BJ (cell line): ENCODE measurements at regions not wholly inside any gene's neighbourhood (a gene's known extent, or its start where the extent isn't known, plus 50 kb on each side); places are given as distances from the start of the nearest gene placed in this dataset.

ENCODE experiments used
- CTCF ChIA-PET: fragments of 350-600 bp; formaldehyde crosslinking; extraction: SDS; loops from one replicate; lab custom pipeline; 2021; ENCODE audit warnings: antibody characterized with exemption, inconsistent platforms; lab: Yijun Ruan, JAX
- POLR2A ChIA-PET: fragments of 300-600 bp; sonication (Branson Sonifier 250); formaldehyde crosslinking; extraction: SDS; loops from one replicate; lab custom pipeline; 2021; ENCODE audit warnings: antibody characterized with exemption; lab: Charles Lee
- DNase-seq: peaks from one replicate; pipeline ENCODE4 v3.0.0-alpha.2; 2011; ENCODE audit warnings: low read depth
- H3K27me3 ChIP-seq: 2 replicates; pipeline ENCODE4 v1.6.0; 2011; ENCODE audit warnings: low read length; ENCODE audit not compliant: control insufficient read depth, insufficient read depth
- H3K36me3 ChIP-seq: 2 replicates; pipeline ENCODE4 v1.5.1; 2011; ENCODE audit warnings: low read length; ENCODE audit not compliant: control insufficient read depth, insufficient read depth
- H3K4me3 ChIP-seq: 2 replicates; pipeline ENCODE4 v1.5.1; 2011; ENCODE audit warnings: low read depth, mild to moderate bottlenecking, control low read depth, low read length
- TF ChIP-seq, protein P1 (sequence below): IDR thresholded peaks from 2 replicates; pipeline ENCODE4 v1.5.1; 2011; ENCODE audit warnings: low read depth, mild to moderate bottlenecking, control low read depth, inconsistent platforms, low read length, moderate library complexity; ENCODE audit not compliant: insufficient read depth

DNA sequence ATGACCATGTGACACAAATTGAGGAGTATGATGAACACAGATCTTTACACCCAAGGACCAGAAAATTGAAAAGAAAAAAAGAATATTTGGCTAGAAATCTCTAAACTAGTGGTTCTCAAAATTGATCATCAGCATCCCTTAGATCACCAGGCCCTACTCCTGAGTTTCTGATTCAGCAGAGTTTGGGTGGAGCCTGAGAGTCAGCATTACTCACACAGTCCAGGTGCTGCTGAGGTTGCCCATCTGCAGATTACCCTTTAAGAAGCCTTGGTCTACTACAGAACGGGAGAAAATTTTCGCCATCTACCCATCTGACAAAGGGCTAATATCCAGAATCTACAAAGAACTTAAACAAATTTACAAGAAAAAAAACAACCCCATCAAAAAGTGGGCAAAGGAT, 182.8 kb downstream of the MOSPD2 start:
- TF ChIP-seq, protein P1, sequence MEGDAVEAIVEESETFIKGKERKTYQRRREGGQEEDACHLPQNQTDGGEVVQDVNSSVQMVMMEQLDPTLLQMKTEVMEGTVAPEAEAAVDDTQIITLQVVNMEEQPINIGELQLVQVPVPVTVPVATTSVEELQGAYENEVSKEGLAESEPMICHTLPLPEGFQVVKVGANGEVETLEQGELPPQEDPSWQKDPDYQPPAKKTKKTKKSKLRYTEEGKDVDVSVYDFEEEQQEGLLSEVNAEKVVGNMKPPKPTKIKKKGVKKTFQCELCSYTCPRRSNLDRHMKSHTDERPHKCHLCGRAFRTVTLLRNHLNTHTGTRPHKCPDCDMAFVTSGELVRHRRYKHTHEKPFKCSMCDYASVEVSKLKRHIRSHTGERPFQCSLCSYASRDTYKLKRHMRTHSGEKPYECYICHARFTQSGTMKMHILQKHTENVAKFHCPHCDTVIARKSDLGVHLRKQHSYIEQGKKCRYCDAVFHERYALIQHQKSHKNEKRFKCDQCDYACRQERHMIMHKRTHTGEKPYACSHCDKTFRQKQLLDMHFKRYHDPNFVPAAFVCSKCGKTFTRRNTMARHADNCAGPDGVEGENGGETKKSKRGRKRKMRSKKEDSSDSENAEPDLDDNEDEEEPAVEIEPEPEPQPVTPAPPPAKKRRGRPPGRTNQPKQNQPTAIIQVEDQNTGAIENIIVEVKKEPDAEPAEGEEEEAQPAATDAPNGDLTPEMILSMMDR: no peak
- no peak for DNase-seq
- POLR2A ChIA-PET: no interaction called here
- Histone ChIP-seq H3K36me3 (no peaks in the 10 kb centered on the region), H3K4me3 (no peak overlapping the region), H3K27me3 (no peaks in the 10 kb centered on the region)
- CTCF ChIA-PET: no interaction called here

DNA sequence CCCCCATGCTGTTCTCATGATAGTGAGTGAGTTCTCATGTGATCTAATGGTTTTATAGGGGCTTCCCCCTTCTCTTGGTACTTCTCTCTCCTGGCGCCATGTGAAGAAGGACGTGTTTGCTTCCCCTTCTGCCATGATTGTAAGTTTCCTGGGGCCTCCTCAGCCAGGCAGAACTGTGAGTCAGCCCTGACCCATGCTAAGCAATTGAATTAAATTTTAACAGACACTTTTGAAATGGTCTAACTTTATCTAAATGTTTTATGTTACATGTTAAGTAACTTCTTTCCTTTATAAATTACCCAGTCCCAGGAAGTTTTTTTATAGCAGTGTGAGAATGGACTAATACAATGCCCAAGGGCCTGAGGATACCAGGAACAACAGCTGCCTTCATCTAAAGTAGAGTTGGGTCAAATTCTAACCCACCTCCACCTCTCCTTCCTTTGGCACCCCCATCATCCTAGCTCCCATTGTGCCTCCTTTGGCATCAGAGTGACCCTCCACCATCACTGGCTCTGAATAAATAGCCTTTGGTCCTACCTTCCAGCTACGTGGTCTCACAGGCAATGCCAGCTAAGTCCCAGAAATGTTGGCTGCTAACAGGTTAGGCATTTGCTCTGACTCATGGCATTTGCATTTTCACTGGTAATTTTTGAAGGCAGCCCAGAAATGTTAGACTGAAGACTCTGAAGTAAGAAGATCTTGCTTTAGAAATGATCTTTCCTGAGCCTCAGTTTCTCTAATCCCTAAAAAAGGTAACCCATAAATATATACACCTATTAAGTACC, 182.1 kb downstream of the MOSPD2 start:
- CTCF ChIA-PET: no interaction called here
- Histone ChIP-seq H3K36me3 (no peaks in the 10 kb centered on the region), H3K27me3 (no peaks in the 10 kb centered on the region), H3K4me3 (no peak overlapping the region)
- POLR2A ChIA-PET: interaction anchor here (0.6 kb wide), 1 partner anchor 90 kb away, joined by 3 read pairs; no protein-coding TSS in a partner anchor
- TF ChIP-seq, protein P1: no peak
- no peak for DNase-seq

DNA sequence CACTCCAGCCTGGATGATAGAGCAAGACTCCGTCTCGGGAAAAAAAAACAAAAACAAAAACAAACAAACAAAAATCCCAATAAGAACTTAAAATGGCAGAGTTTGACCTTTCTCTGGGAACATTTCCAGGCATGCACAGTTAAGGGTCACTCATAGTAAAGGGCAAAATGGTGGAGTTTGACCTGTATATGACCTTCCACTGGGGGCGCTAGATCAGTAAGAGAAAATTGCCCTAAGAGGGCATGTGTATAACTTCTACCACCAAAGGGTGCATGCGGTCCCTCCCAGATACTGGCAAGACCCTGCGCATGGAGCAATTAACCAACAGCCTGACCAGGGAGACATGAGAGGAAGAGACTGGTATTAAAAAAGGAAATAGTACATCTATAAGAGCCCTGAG, 177.2 kb downstream of the MOSPD2 start:
- no peak overlapping the region for H3K4me3 ChIP-seq
- ChIA-PET POLR2A (no interaction called here), CTCF (no interaction called here)
- TF ChIP-seq, protein P1: no peak
- DNase-seq: no peak
- no peaks in the 10 kb centered on the region for H3K27me3 ChIP-seq
- H3K36me3 ChIP-seq: no peaks in the 10 kb centered on the region

DNA sequence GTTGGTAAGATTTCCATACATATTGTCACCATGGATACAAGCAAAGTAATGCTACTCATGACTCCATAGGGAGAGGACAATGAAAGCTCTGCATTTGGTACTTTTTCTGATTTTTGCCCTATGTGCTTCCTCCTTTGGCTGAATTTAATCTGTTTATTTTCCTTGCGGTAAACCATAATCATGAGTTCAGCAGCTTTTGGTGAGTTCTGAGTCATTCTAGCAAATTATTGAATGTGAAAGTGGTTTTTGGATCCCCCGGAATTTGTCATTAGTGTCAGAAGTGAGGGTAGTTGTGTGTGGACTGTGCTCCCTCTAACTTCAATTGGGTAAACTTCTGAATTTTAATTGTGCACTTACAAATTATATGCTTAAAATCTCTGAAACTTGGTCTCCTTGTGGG, 170.3 kb downstream of the MOSPD2 start:
- TF ChIP-seq, protein P1: no peak
- H3K4me3 ChIP-seq: no peak overlapping the region
- ChIA-PET POLR2A (no interaction called here), CTCF (no interaction called here)
- no peaks in the 10 kb centered on the region for H3K36me3 ChIP-seq
- no peaks in the 10 kb centered on the region for H3K27me3 ChIP-seq
- no peak for DNase-seq

DNA sequence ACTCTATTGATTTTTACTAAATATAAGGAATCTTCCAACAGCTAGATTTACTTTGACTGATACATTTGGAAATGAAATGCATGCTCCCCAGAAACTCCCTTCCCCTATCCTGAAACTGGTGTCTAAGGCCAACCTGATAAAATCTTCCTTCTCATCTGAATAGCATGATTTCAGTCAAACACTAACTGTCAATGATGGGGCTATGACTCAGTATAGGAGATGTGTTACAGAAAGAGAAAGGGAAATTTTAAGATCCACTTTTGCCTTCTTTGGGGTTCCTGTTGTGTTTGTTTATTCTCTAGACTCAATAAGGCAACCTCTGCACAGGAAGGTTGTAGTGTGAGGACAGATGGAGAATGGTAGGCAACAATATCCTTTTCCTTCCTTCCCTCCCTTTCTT, 160.7 kb downstream of the MOSPD2 start:
- Histone ChIP-seq H3K4me3 (no peak overlapping the region), H3K36me3 (no peaks in the 10 kb centered on the region), H3K27me3 (no peaks in the 10 kb centered on the region)
- CTCF ChIA-PET: no interaction called here
- POLR2A ChIA-PET: no interaction called here
- TF ChIP-seq, protein P1: no peak
- DNase-seq: no peak
